GM18907 (cell line): ENCODE measurements at regions not wholly inside any gene's neighbourhood (a gene's known extent, or its start where the extent isn't known, plus 50 kb on each side); places are given as distances from the start of the nearest gene placed in this dataset.

ENCODE experiments used
- ATAC-seq: cut with Tn5 transposase; IDR thresholded peaks from one replicate; pipeline ENCODE4 v1.9.1; 2021; ENCODE audit warnings: mild to moderate bottlenecking, moderate library complexity; ENCODE audit not compliant: unreplicated experiment

GRCh38 chr7:132733860-132734259, 157.6 kb upstream of the PLXNA4 start:
- no peak for ATAC-seq

GRCh38 chr7:132732321-132732865, 156.1 kb upstream of the PLXNA4 start:
- no peak for ATAC-seq

GRCh38 chr7:132730105-132730504, 153.8 kb upstream of the PLXNA4 start:
- no peak for ATAC-seq

GRCh38 chr7:132723506-132724081, 147.3 kb upstream of the PLXNA4 start:
- no peak for ATAC-seq

GRCh38 chr7:132720835-132721234, 144.6 kb upstream of the PLXNA4 start:
- no peak for ATAC-seq

- ATAC-seq: no peak
These were observed 137.6 kb upstream of the PLXNA4 start for GRCh38 chr7:132713893-132714292.

- no peak for ATAC-seq
These were observed 133.8 kb upstream of the PLXNA4 start for GRCh38 chr7:132709971-132710567.

- no peak for ATAC-seq
These were observed 132.2 kb upstream of the PLXNA4 start for GRCh38 chr7:132708470-132708869.

- ATAC-seq: no peak
These were observed 128.9 kb upstream of the PLXNA4 start for GRCh38 chr7:132705146-132705545.

GRCh38 chr7:132703742-132704141, 127.5 kb upstream of the PLXNA4 start:
- no peak for ATAC-seq

- ATAC-seq: no peak
These were observed 120.7 kb upstream of the PLXNA4 start for GRCh38 chr7:132697003-132697402.

- no peak for ATAC-seq
These were observed 120.1 kb upstream of the PLXNA4 start for GRCh38 chr7:132696332-132696731.

GRCh38 chr7:132691201-132691600, 114.9 kb upstream of the PLXNA4 start:
- ATAC-seq: no peak

GRCh38 chr7:132690174-132690573, 113.9 kb upstream of the PLXNA4 start:
- no peak for ATAC-seq

- ATAC-seq: no peak
These were observed 111.7 kb upstream of the PLXNA4 start for GRCh38 chr7:132687981-132688383.

GRCh38 chr7:132687016-132687415, 110.7 kb upstream of the PLXNA4 start:
- ATAC-seq: no peak

- ATAC-seq: no peak
These were observed 109.0 kb upstream of the PLXNA4 start for GRCh38 chr7:132685277-132685676.

- no peak for ATAC-seq
These were observed 107.8 kb upstream of the PLXNA4 start for GRCh38 chr7:132683896-132684690.

- no peak for ATAC-seq
These were observed 105.7 kb upstream of the PLXNA4 start for GRCh38 chr7:132681951-132682350.

GRCh38 chr7:132680590-132680989, 104.3 kb upstream of the PLXNA4 start:
- ATAC-seq: no peak

- ATAC-seq: no peak
These were observed 102.4 kb upstream of the PLXNA4 start for GRCh38 chr7:132678656-132679055.

GRCh38 chr7:132677918-132678317, 101.6 kb upstream of the PLXNA4 start:
- ATAC-seq: no peak
